ENCODE measurements at regions not wholly inside any gene's neighbourhood (a gene's known extent, or its start where the extent isn't known, plus 50 kb on each side); places are given as distances from the start of the nearest gene placed in this dataset.

GRCh38 chr1:62370594-62370993 lies 51.4 kb upstream of the KANK4 start:
- DNase-seq: no peak

GRCh38 chr1:62371375-62371774 lies 52.1 kb upstream of the KANK4 start:
- no peak for DNase-seq

GRCh38 chr1:62373221-62373620 lies 54.0 kb upstream of the KANK4 start:
- no peak for DNase-seq

- peak; percentile 20 for DNase-seq
Observed at GRCh38 chr1:62377043-62377562, 57.9 kb upstream of the KANK4 start.

- no peak for DNase-seq
Observed at GRCh38 chr1:62380181-62380580, 56.7 kb upstream of the USP1 start.

GRCh38 chr1:62381831-62382657 lies 54.8 kb upstream of the USP1 start:
- no peak for DNase-seq

GRCh38 chr1:62382658-62382955 lies 54.2 kb upstream of the USP1 start:
- no peak for DNase-seq

GRCh38 chr1:62384276-62385005 lies 52.4 kb upstream of the USP1 start:
- peak; percentile 89 for DNase-seq

GRCh38 chr1:62385923-62386322 lies 50.9 kb upstream of the USP1 start:
- DNase-seq: no peak

GRCh38 chr1:62386351-62387121 lies 50.3 kb upstream of the USP1 start:
- DNase-seq: no peak

Data from SHP77 treated with DMSO at 0.1 percent for 48 hours (cell line).